ENCODE measurements at regions not wholly inside any gene's neighbourhood (a gene's known extent, or its start where the extent isn't known, plus 50 kb on each side); places are given as distances from the start of the nearest gene placed in this dataset.

DNA sequence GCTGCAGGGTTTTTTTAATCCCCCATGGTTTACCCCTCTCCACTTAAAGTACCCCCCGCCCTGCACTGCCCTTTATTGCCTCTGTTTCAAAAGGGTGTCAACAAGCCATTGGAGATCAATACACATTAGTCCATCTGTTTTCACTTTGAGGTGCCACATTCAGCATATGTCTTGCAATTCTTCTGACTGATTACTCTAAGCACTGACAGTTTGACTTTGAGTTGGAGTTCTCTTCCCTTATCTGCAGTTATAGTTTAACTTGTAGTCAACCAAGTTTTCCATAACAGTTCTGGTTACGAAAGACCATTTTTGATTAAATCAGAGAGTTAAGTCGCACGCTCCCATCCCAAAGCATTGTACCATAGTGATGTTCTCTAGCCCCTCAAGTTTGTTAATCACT is 260.8 kb upstream of the TBX3 start:
- no peaks in the 10 kb centered on the region for H3K4me1 Mint-ChIP-seq
- no peaks in the 10 kb centered on the region for H3K36me3 ChIP-seq (ENCODE audit: control insufficient read depth in 2 of 2, extremely low read depth in 1 of 2, insufficient read depth in 1 of 2, low read length in 1 of 2)
- no peaks in the 10 kb centered on the region for H3K27me3 ChIP-seq (replicated peaks in 1 of 2; ENCODE audit: control insufficient read depth in 2 of 2, extremely low read depth in 1 of 2, insufficient read depth in 2 of 2, low read length in 1 of 2)
- ChIA-PET POLR2A (no interaction called here), CTCF (no interaction called here)
- no peak overlapping the region for H3K27ac ChIP-seq (ENCODE audit: low read length)
- H3K27me3 Mint-ChIP-seq: peaks cover 0 to 3% of the 10 kb centered on the region in 2 donors
- H3K4me3 ChIP-seq (ENCODE audit: control insufficient read depth in 1 of 2, extremely low read depth in 1 of 2, low read length in 1 of 2): no peak overlapping the region
- ATAC-seq (replicated peaks in 1 of 4) (no peak), DNase-seq (no peak)
- H3K9me3 ChIP-seq: no peaks in the 10 kb centered on the region
- H3K9me3 Mint-ChIP-seq: peaks cover 0 to 11% (median 9%) of the 10 kb centered on the region in 3 donors
- H3K27ac Mint-ChIP-seq: no peak overlapping the region
- H3K4me1 ChIP-seq (ENCODE audit: control insufficient read depth in 1 of 2, extremely low read depth in 1 of 2, insufficient read depth in 2 of 2, low read length in 2 of 2): no peaks in the 10 kb centered on the region
- H3K4me3 Mint-ChIP-seq: no peak overlapping the region
- 87% methylated on average over 4 of the region's 4 CpGs for whole genome bisulfite sequencing (ENCODE audit: insufficient coverage)
- no peaks in the 10 kb centered on the region for H3K36me3 Mint-ChIP-seq

DNA sequence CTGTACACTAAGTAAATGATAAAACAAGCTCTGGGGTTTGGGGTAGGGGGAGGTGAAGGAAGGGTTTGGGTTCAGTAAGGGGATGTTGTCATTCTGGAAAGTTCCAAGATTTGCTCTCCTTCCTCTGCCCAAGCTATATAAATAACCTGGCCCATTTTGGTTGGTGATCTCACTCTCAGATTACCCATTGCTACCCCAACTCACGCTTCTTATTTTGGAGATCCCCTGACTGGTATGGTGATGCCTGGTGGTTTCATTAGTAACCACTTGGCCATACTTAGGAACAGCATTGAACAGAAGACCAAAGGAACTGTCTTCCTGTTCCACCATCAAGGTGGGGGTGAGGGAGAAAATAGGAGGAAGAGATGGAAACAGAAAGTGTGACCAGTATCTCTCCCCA is 259.6 kb upstream of the TBX3 start:
- Mint-ChIP-seq H3K4me1 (no peaks in the 10 kb centered on the region), H3K27me3 (peaks cover 0 to 3% of the 10 kb centered on the region in 2 donors), H3K4me3 (no peak overlapping the region), H3K9me3 (peaks cover 0 to 11% (median 9%) of the 10 kb centered on the region in 3 donors), H3K27ac (no peak overlapping the region), H3K36me3 (no peaks in the 10 kb centered on the region)
- WGBS (ENCODE audit: insufficient coverage): no CpG with 5 or more reads among the region's 1 CpG
- no peak overlapping the region for H3K27ac ChIP-seq (ENCODE audit: low read length)
- H3K4me3 ChIP-seq (ENCODE audit: control insufficient read depth in 1 of 2, extremely low read depth in 1 of 2, low read length in 1 of 2): no peak overlapping the region
- ATAC-seq (replicated peaks in 1 of 4) (no peak), DNase-seq (no peak)
- ChIA-PET CTCF (no interaction called here), POLR2A (interaction anchor here in 1 of 2 donors (1.0 kb wide), 1 partner anchor 8 kb away, joined by 3 read pairs; no protein-coding TSS in a partner anchor)
- no peaks in the 10 kb centered on the region for H3K4me1 ChIP-seq (ENCODE audit: control insufficient read depth in 1 of 2, extremely low read depth in 1 of 2, insufficient read depth in 2 of 2, low read length in 2 of 2)
- H3K27me3 ChIP-seq (replicated peaks in 1 of 2; ENCODE audit: control insufficient read depth in 2 of 2, extremely low read depth in 1 of 2, insufficient read depth in 2 of 2, low read length in 1 of 2): no peaks in the 10 kb centered on the region
- no peaks in the 10 kb centered on the region for H3K36me3 ChIP-seq (ENCODE audit: control insufficient read depth in 2 of 2, extremely low read depth in 1 of 2, insufficient read depth in 1 of 2, low read length in 1 of 2)
- H3K9me3 ChIP-seq: no peaks in the 10 kb centered on the region

DNA sequence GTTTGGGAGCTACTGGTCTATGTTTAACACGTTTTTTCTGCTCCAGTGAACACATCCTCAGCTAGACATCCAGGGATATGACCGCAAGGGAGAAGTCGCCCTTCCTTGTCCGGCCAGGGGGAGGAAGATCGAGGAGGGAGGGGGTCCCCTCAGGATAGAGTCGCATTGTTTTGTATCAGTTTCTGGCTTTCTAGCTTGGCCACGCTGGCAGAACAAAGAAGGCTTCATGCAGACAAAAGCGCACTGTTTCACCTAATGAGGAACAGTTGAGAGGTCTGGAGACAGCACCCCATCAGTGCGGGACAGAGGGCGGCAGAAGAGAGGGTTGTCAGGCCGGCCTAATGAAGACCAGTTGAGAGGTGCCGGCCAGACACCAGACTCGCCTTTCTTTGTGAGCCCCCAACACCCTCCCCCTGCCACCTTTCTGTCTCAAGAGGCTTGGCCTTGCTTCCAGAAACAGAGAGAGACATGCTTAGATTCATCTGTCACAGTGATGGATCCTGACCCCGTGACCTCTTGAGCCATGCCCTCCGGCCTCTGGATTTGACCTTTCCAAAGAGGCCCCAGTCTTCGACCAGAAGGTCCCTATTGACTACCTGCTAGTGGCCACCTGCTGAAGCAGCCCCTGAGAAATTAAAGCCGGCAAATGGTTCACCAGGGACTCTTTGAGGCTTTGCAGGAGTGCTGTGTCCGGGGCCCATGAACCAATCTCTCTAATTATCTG is 254.7 kb upstream of the TBX3 start:
- Mint-ChIP-seq H3K36me3 (no peaks in the 10 kb centered on the region), H3K9me3 (peaks cover 0 to 12% (median 6%) of the 10 kb centered on the region in 3 donors), H3K27me3 (peaks cover 0 to 3% of the 10 kb centered on the region in 2 donors), H3K27ac (no peak overlapping the region), H3K4me3 (no peak overlapping the region), H3K4me1 (no peaks in the 10 kb centered on the region)
- DNase-seq (no peak), ATAC-seq (replicated peaks in 1 of 4) (no peak)
- WGBS (ENCODE audit: insufficient coverage): 78% methylated on average over 13 of the region's 18 CpGs
- Histone ChIP-seq H3K27ac (ENCODE audit: low read length) (no peak overlapping the region), H3K27me3 (replicated peaks in 1 of 2; ENCODE audit: control insufficient read depth in 2 of 2, extremely low read depth in 1 of 2, insufficient read depth in 2 of 2, low read length in 1 of 2) (no peaks in the 10 kb centered on the region), H3K4me1 (ENCODE audit: control insufficient read depth in 1 of 2, extremely low read depth in 1 of 2, insufficient read depth in 2 of 2, low read length in 2 of 2) (no peaks in the 10 kb centered on the region), H3K36me3 (ENCODE audit: control insufficient read depth in 2 of 2, extremely low read depth in 1 of 2, insufficient read depth in 1 of 2, low read length in 1 of 2) (no peaks in the 10 kb centered on the region), H3K9me3 (no peaks in the 10 kb centered on the region), H3K4me3 (ENCODE audit: control insufficient read depth in 1 of 2, extremely low read depth in 1 of 2, low read length in 1 of 2) (no peak overlapping the region)
- CTCF ChIA-PET: no interaction called here
- POLR2A ChIA-PET: no interaction called here

DNA sequence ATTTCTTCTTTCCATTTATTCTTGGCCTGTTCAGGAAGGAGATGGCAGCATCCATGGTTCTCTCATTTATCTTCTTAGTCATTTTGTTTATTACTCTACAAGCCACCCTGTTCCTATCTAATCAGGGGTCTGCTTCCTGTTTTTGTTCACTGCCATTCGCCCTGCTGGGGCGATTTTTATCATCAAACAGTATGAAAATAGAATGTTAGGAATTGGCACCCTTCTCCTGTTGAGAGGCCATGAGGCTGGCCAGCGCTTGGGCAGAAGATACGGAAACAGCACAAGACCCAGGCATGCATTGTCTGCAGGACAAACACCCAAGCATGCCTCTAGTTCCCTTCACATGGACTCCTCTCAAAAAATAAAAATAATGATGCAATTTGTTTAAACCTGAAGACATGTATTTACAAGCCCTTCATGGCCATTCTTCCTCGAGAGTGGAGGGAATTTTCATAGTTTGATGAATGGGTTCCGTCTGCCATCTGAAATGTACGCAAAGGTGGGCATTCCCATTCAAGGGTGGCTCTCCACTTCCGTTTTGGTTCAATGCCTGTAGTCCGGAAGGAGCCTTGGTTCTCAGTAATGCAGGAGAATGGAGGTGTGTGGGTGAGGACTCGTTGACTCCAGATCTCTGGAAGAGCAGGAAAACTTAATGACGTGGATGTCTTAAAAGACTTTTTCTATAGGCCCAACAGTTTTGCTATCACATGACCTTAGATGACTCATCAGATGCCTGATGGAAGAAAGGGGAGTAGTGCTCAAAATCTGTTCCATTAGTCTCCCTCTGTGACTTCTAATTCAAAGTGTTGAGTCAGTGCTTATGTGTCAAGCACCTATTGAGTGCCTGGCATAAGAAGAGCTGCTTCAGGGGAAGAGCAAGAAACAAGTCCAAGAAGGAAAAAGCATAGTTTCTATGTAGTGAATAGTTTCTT is 252.4 kb upstream of the TBX3 start:
- Mint-ChIP-seq H3K4me3 (no peak overlapping the region), H3K9me3 (peaks cover 3 to 14% (median 7%) of the 10 kb centered on the region in 3 donors), H3K36me3 (no peaks in the 10 kb centered on the region), H3K27ac (no peak overlapping the region), H3K27me3 (no peaks in the 10 kb centered on the region), H3K4me1 (no peaks in the 10 kb centered on the region)
- ChIA-PET CTCF (no interaction called here), POLR2A (no interaction called here)
- no peak overlapping the region for H3K4me3 ChIP-seq (ENCODE audit: control insufficient read depth in 1 of 2, extremely low read depth in 1 of 2, low read length in 1 of 2)
- H3K27me3 ChIP-seq (replicated peaks in 1 of 2; ENCODE audit: control insufficient read depth in 2 of 2, extremely low read depth in 1 of 2, insufficient read depth in 2 of 2, low read length in 1 of 2): no peaks in the 10 kb centered on the region
- H3K27ac ChIP-seq (ENCODE audit: low read length): no peak overlapping the region
- DNase-seq (no peak), ATAC-seq (replicated peaks in 1 of 4) (no peak)
- H3K36me3 ChIP-seq (ENCODE audit: control insufficient read depth in 2 of 2, extremely low read depth in 1 of 2, insufficient read depth in 1 of 2, low read length in 1 of 2): no peaks in the 10 kb centered on the region
- WGBS (ENCODE audit: insufficient coverage): 67% methylated on average over 7 of the region's 11 CpGs
- H3K4me1 ChIP-seq (ENCODE audit: control insufficient read depth in 1 of 2, extremely low read depth in 1 of 2, insufficient read depth in 2 of 2, low read length in 2 of 2): no peaks in the 10 kb centered on the region
- H3K9me3 ChIP-seq: no peaks in the 10 kb centered on the region

DNA sequence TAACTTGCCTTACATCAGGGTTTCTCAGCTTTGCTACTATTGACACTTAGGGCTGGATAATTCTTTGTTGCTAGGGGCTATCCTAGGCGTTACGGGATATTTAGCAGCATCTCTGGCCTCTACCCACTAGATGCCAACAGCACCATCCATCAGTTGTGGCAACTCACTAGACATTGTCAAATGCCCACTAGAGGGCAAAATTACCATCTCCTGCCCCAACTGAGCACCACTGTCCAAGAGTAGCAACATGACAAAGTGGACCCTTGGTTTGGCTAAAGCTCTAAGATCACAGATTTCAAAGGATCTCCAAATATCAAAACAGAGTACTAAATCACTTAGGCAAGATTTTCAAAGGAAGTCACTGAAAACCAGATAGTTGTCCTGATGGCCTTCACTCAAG is 251.7 kb upstream of the TBX3 start:
- Mint-ChIP-seq H3K9me3 (peaks cover 8 to 10% (median 9%) of the 10 kb centered on the region in 3 donors), H3K4me3 (no peak overlapping the region), H3K27me3 (no peaks in the 10 kb centered on the region), H3K27ac (no peak overlapping the region), H3K36me3 (no peaks in the 10 kb centered on the region), H3K4me1 (no peaks in the 10 kb centered on the region)
- no peaks in the 10 kb centered on the region for H3K36me3 ChIP-seq (ENCODE audit: control insufficient read depth in 2 of 2, extremely low read depth in 1 of 2, insufficient read depth in 1 of 2, low read length in 1 of 2)
- no peaks in the 10 kb centered on the region for H3K9me3 ChIP-seq
- POLR2A ChIA-PET: no interaction called here
- WGBS (ENCODE audit: insufficient coverage): 92% methylated on average over 2 of the region's 2 CpGs
- no peak overlapping the region for H3K27ac ChIP-seq (ENCODE audit: low read length)
- no peak overlapping the region for H3K4me3 ChIP-seq (ENCODE audit: control insufficient read depth in 1 of 2, extremely low read depth in 1 of 2, low read length in 1 of 2)
- CTCF ChIA-PET: no interaction called here
- no peaks in the 10 kb centered on the region for H3K4me1 ChIP-seq (ENCODE audit: control insufficient read depth in 1 of 2, extremely low read depth in 1 of 2, insufficient read depth in 2 of 2, low read length in 2 of 2)
- ATAC-seq (replicated peaks in 1 of 4) (no peak), DNase-seq (no peak)
- no peaks in the 10 kb centered on the region for H3K27me3 ChIP-seq (replicated peaks in 1 of 2; ENCODE audit: control insufficient read depth in 2 of 2, extremely low read depth in 1 of 2, insufficient read depth in 2 of 2, low read length in 1 of 2)

DNA sequence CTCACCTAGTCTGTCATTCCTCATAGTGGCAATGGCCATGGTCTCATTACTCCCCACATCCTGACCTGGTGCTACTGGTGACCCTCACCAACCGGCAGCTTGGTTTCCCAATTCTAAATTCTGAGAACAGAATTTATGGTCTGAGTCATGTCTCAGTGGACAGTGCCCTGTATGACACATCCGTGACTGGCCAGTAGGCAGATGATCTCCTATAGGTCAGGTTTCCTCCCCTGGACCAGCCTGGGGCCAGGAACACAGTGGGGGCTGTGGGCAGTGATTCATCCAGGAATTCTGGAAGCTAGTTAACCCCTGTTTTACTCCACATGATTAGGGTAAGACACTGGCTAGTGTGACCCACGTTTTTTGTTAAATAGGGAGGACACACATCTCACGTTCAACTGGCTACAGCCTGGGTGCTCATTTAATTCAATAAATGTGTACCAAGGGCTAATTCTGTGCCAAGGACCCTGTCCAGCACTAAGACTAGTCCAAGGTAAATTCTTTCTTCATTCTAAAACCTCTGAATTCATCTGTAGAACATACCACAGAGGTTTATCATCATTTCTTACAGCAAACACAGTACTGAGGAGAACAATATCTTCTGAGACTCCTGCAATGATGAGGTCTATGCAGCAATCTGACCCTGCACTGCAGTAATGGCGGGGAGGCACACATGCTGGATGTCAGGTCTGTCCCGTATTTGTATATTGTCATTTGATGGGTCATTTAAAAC is 249.6 kb upstream of the TBX3 start:
- Histone ChIP-seq H3K36me3 (ENCODE audit: control insufficient read depth in 2 of 2, extremely low read depth in 1 of 2, insufficient read depth in 1 of 2, low read length in 1 of 2) (no peaks in the 10 kb centered on the region), H3K27me3 (replicated peaks in 1 of 2; ENCODE audit: control insufficient read depth in 2 of 2, extremely low read depth in 1 of 2, insufficient read depth in 2 of 2, low read length in 1 of 2) (no peaks in the 10 kb centered on the region), H3K4me1 (ENCODE audit: control insufficient read depth in 1 of 2, extremely low read depth in 1 of 2, insufficient read depth in 2 of 2, low read length in 2 of 2) (no peaks in the 10 kb centered on the region), H3K9me3 (no peaks in the 10 kb centered on the region), H3K4me3 (ENCODE audit: control insufficient read depth in 1 of 2, extremely low read depth in 1 of 2, low read length in 1 of 2) (no peak overlapping the region), H3K27ac (ENCODE audit: low read length) (no peak overlapping the region)
- peaks cover 9 to 18% (median 9%) of the 10 kb centered on the region in 3 donors for H3K9me3 Mint-ChIP-seq
- ATAC-seq (replicated peaks in 1 of 4): no peak
- CTCF ChIA-PET: no interaction called here
- H3K27me3 Mint-ChIP-seq: no peaks in the 10 kb centered on the region
- no peak overlapping the region for H3K27ac Mint-ChIP-seq
- POLR2A ChIA-PET: no interaction called here
- H3K36me3 Mint-ChIP-seq: no peaks in the 10 kb centered on the region
- DNase-seq: no peak
- H3K4me3 Mint-ChIP-seq: no peak overlapping the region
- no peaks in the 10 kb centered on the region for H3K4me1 Mint-ChIP-seq
- WGBS (ENCODE audit: insufficient coverage): 82% methylated on average over 3 of the region's 6 CpGs
